ENCODE measurements at regions not wholly inside any gene's neighbourhood (a gene's known extent, or its start where the extent isn't known, plus 50 kb on each side); places are given as distances from the start of the nearest gene placed in this dataset.

- no peak for TF ChIP-seq CTCF (IDR thresholded peaks at IDR 0.05)
- TF ChIP-seq RCOR1 (IDR thresholded peaks at IDR 0.05; ENCODE audit: low read length): no peak
- TF ChIP-seq POLR2AphosphoS5 (IDR thresholded peaks at IDR 0.05; ENCODE audit: low read depth, low read length): no peak
These were observed 161.6 kb upstream of the SESN3 start for GRCh38 chr11:95392644-95393043.
